Dendritic cell treated with granulocyte-macrophage colony-stimulating factor and Interleukin-4, amounts not matched to agents 40 ng/mL and 50 ng/mL, for 4 days (primary cell): ENCODE measurements at regions not wholly inside any gene's neighbourhood (a gene's known extent, or its start where the extent isn't known, plus 50 kb on each side); places are given as distances from the start of the nearest gene placed in this dataset.

ENCODE experiments used
- H3K27ac Mint-ChIP-seq: one replicate; pipeline ENCODE4 v1.8.0; 2022; ENCODE audit warnings: mild to moderate bottlenecking, mixed read lengths
- H3K27me3 Mint-ChIP-seq: one replicate; pipeline ENCODE4 v1.8.0; 2022; ENCODE audit warnings: mild to moderate bottlenecking, mixed read lengths
- H3K36me3 Mint-ChIP-seq: one replicate; pipeline ENCODE4 v1.8.0; 2022; ENCODE audit warnings: low read depth, mixed read lengths
- H3K4me1 Mint-ChIP-seq: one replicate; pipeline ENCODE4 v1.8.0; 2022; ENCODE audit warnings: low read depth, mixed read lengths
- H3K4me3 Mint-ChIP-seq: one replicate; pipeline ENCODE4 v1.8.0; 2022; ENCODE audit warnings: mild to moderate bottlenecking, moderate library complexity, mixed read lengths
- H3K9me3 Mint-ChIP-seq: one replicate; pipeline ENCODE4 v1.8.0; 2022; ENCODE audit warnings: mixed read lengths
- intact Hi-C: fragments of 100-400 bp; cut with micrococcal nuclease; formaldehyde crosslinking; loops from one replicate; pipeline ENCODE4 v1.15.0; 2022

GRCh38 chr6:167767715-167768107 is 59.0 kb upstream of the AFDN start:
- intact Hi-C loops = no loop called here
- Mint-ChIP-seq H3K4me3 (no peak overlapping the region), H3K27me3 (peaks cover 4% of the 10 kb centered on the region), H3K36me3 (no peaks in the 10 kb centered on the region), H3K9me3 (no peaks in the 10 kb centered on the region), H3K4me1 (no peaks in the 10 kb centered on the region), H3K27ac (no peak overlapping the region)

- Mint-ChIP-seq H3K36me3 (no peaks in the 10 kb centered on the region), H3K4me3 (no peak overlapping the region)
- intact Hi-C loops = no loop called here
Measured at GRCh38 chr6:167768471-167769215, 58.1 kb upstream of the AFDN start.

GRCh38 chr6:167769408-167770190 is 57.1 kb upstream of the AFDN start:
- Mint-ChIP-seq H3K27ac (no peak overlapping the region), H3K27me3 (peaks cover 5% of the 10 kb centered on the region), H3K4me1 (no peaks in the 10 kb centered on the region), H3K9me3 (no peaks in the 10 kb centered on the region), H3K4me3 (no peak overlapping the region), H3K36me3 (no peaks in the 10 kb centered on the region)
- intact Hi-C loops = no loop called here

More at GRCh38 chr6:167768471-167769215, 58.1 kb upstream of the AFDN start:
- Mint-ChIP-seq H3K4me1 (no peaks in the 10 kb centered on the region), H3K27me3 (peaks cover 4% of the 10 kb centered on the region), H3K9me3 (no peaks in the 10 kb centered on the region), H3K27ac (no peak overlapping the region)

GRCh38 chr6:167770291-167770955 is 56.3 kb upstream of the AFDN start:
- no peak overlapping the region for H3K4me3 Mint-ChIP-seq
- no peak overlapping the region for H3K27ac Mint-ChIP-seq
- H3K9me3 Mint-ChIP-seq = no peaks in the 10 kb centered on the region
- no peaks in the 10 kb centered on the region for H3K4me1 Mint-ChIP-seq
- no peaks in the 10 kb centered on the region for H3K36me3 Mint-ChIP-seq
- intact Hi-C loops = no loop called here
- peaks cover 5% of the 10 kb centered on the region for H3K27me3 Mint-ChIP-seq

GRCh38 chr6:167774881-167775280 is 51.8 kb upstream of the AFDN start:
- H3K9me3 Mint-ChIP-seq = no peaks in the 10 kb centered on the region
- no peaks in the 10 kb centered on the region for H3K36me3 Mint-ChIP-seq
- peaks cover 9% of the 10 kb centered on the region for H3K27me3 Mint-ChIP-seq
- intact Hi-C loops = no loop called here
- no peaks in the 10 kb centered on the region for H3K4me1 Mint-ChIP-seq
- H3K27ac Mint-ChIP-seq = no peak overlapping the region
- no peak overlapping the region for H3K4me3 Mint-ChIP-seq

GRCh38 chr6:167776906-167777627 is 49.6 kb upstream of the AFDN start:
- intact Hi-C loops = no loop called here
- H3K4me3 Mint-ChIP-seq = no peak overlapping the region
- no peaks in the 10 kb centered on the region for H3K4me1 Mint-ChIP-seq
- no peak overlapping the region for H3K27ac Mint-ChIP-seq
- H3K27me3 Mint-ChIP-seq = peaks cover 6% of the 10 kb centered on the region
- no peaks in the 10 kb centered on the region for H3K36me3 Mint-ChIP-seq
- no peaks in the 10 kb centered on the region for H3K9me3 Mint-ChIP-seq
